ENCODE measurements at regions not wholly inside any gene's neighbourhood (a gene's known extent, or its start where the extent isn't known, plus 50 kb on each side); places are given as distances from the start of the nearest gene placed in this dataset.
"Not testable (repeated sequence)": the region's sequence is repeated elsewhere in the genome, so short reads cannot be mapped to it uniquely, and the experiment has no call there.

DNA sequence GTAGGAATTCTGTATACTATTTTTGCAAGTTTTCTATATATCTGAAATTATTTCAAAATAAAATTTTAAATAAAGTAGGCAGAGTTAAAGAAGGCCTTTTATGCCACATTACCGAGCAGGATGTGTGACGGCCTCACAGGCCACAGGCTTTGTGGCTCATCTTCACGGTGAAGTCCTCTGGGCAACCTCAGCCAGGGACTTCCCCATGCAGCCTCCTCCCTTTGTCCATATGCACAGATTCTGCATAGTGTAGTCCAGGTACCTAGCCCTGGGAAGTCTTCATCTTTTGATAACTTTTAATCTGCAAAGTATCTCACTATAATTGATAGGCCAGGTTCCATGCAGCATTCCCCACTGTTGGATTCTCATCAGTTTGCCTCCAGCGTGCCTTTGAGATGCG lies 62.8 kb downstream of the ARHGAP11B start:
- H3K27ac ChIP-seq (ENCODE audit: low read depth, low read length); H3K36me3 Mint-ChIP-seq (ENCODE audit: low read depth, unreplicated experiment); H3K9ac ChIP-seq (ENCODE audit: low read length); H3K9me3 Mint-ChIP-seq (ENCODE audit: unreplicated experiment); H3K27ac Mint-ChIP-seq (ENCODE audit: unreplicated experiment); H3K4me2 ChIP-seq (ENCODE audit: low read length); H3K79me2 ChIP-seq (ENCODE audit: insufficient read depth, low read length); H2AFZ ChIP-seq (ENCODE audit: low read depth, low read length); H3K27me3 Mint-ChIP-seq (ENCODE audit: low read depth, unreplicated experiment); H4K20me1 ChIP-seq (ENCODE audit: insufficient read depth, low read length); DNase-seq (ENCODE audit: low read depth); H3K9me3 ChIP-seq (ENCODE audit: insufficient read depth, low read depth, low read length); FAIRE-seq; H3K4me1 ChIP-seq (ENCODE audit: insufficient read depth, low read length); H3K4me3 Mint-ChIP-seq (ENCODE audit: unreplicated experiment); H3K36me3 ChIP-seq (ENCODE audit: insufficient read depth, low read length); H3K27me3 ChIP-seq (ENCODE audit: insufficient read depth, low read length); H3K4me1 Mint-ChIP-seq (ENCODE audit: low read depth, unreplicated experiment); H3K4me3 ChIP-seq (ENCODE audit: insufficient read depth, low read depth, low read length): not testable (repeated sequence)

DNA sequence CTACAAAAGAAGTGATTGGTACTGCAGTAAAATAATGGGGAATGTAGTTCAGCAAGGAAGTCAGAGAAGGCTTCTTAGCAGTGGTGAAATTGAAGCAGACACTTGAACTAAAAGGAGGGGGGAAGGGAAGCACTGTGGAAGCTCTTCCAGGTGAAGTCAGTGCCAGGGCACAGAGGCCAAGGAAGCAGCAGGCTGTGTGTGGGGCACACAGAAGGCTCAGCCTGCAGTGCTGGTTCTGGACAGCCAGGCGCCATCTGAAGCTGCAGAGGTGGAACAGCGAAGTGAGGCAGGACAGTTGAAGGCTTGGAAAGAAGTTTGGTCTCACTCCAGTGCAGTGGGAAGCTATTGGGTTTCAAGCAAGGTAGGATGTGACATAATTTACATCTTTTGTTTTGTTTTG lies 64.2 kb downstream of the ARHGAP11B start:
- H3K79me2 ChIP-seq (ENCODE audit: insufficient read depth, low read length); H3K4me3 ChIP-seq (ENCODE audit: insufficient read depth, low read depth, low read length); H3K27ac Mint-ChIP-seq (ENCODE audit: unreplicated experiment); H3K9me3 ChIP-seq (ENCODE audit: insufficient read depth, low read depth, low read length); DNase-seq (ENCODE audit: low read depth); H3K4me1 Mint-ChIP-seq (ENCODE audit: low read depth, unreplicated experiment); H3K27ac ChIP-seq (ENCODE audit: low read depth, low read length); H3K4me3 Mint-ChIP-seq (ENCODE audit: unreplicated experiment); H4K20me1 ChIP-seq (ENCODE audit: insufficient read depth, low read length); H3K27me3 ChIP-seq (ENCODE audit: insufficient read depth, low read length); H3K4me2 ChIP-seq (ENCODE audit: low read length); H3K36me3 ChIP-seq (ENCODE audit: insufficient read depth, low read length); H2AFZ ChIP-seq (ENCODE audit: low read depth, low read length); H3K9ac ChIP-seq (ENCODE audit: low read length); H3K36me3 Mint-ChIP-seq (ENCODE audit: low read depth, unreplicated experiment); H3K27me3 Mint-ChIP-seq (ENCODE audit: low read depth, unreplicated experiment); H3K9me3 Mint-ChIP-seq (ENCODE audit: unreplicated experiment); FAIRE-seq; H3K4me1 ChIP-seq (ENCODE audit: insufficient read depth, low read length): not testable (repeated sequence)

DNA sequence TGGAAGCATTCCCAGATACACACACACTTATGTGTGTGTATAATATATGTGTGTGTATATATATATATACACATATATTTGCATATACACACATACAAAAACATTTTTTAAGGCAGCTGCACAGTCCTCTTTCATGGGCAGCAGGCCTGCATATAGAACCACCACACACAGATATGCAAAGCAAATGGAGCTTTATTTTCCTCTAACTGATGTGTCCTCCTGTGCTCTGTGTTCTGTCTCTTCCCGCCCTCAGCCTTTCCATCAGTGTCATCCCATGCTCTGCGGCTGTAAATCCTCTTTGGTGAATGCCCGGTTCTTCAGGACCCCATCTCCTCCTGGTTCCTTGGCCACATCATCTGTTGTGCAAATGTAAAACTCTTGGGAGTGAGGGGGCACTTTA lies 69.9 kb downstream of the ARHGAP11B start:
- not testable (repeated sequence) for H3K36me3 Mint-ChIP-seq (ENCODE audit: low read depth, unreplicated experiment); H3K27me3 ChIP-seq (ENCODE audit: insufficient read depth, low read length); H3K9ac ChIP-seq (ENCODE audit: low read length); H3K79me2 ChIP-seq (ENCODE audit: insufficient read depth, low read length); H3K27me3 Mint-ChIP-seq (ENCODE audit: low read depth, unreplicated experiment); H3K4me3 Mint-ChIP-seq (ENCODE audit: unreplicated experiment); H3K9me3 ChIP-seq (ENCODE audit: insufficient read depth, low read depth, low read length); H2AFZ ChIP-seq (ENCODE audit: low read depth, low read length); DNase-seq (ENCODE audit: low read depth); FAIRE-seq; H4K20me1 ChIP-seq (ENCODE audit: insufficient read depth, low read length); H3K9me3 Mint-ChIP-seq (ENCODE audit: unreplicated experiment); H3K4me2 ChIP-seq (ENCODE audit: low read length); H3K36me3 ChIP-seq (ENCODE audit: insufficient read depth, low read length); H3K4me1 ChIP-seq (ENCODE audit: insufficient read depth, low read length); H3K4me1 Mint-ChIP-seq (ENCODE audit: low read depth, unreplicated experiment); H3K27ac Mint-ChIP-seq (ENCODE audit: unreplicated experiment); H3K4me3 ChIP-seq (ENCODE audit: insufficient read depth, low read depth, low read length); H3K27ac ChIP-seq (ENCODE audit: low read depth, low read length)

DNA sequence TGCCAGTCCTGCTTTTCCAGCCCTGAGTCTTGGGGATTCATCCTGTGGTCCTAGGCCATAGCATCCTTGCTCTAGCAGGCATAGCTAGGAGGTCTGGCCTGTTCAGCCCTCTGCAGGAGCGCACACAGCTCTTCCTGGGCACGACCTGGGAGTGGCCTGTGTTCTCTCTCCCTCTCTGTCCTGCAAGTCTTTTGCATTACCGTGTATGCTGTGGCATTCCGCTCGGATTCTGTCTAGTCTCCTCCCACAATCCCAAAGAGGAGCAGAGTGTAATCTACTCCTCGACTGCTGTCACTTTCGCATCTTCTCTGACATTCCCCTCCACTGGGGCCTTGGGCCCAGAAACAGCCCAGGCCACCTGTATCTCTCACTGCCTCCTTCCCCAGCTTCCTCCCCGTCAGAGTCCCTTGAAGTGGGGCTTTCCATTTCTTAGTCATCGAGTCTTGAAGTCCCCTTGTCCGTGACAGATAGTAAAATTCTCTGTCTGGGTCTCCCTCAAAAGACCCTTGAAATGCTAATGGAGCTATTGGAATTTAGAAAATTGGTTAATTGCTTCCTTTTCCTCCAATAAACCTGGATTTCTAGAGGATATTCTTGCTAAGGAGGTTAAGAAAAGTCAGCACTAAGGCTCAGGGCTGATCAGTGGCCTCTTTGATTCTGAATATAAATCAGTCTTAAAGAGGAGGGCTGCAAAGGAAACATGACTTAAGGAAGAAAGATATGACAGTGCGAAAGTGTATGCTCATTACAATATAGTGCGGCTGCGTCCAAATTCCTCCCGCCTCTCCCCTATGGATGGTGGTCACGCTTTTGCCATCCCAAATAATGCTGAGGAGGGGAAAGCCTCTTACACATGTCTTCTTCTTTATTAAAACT lies 70.7 kb downstream of the ARHGAP11B start:
- not testable (repeated sequence) for H3K4me3 Mint-ChIP-seq (ENCODE audit: unreplicated experiment); H3K9me3 ChIP-seq (ENCODE audit: insufficient read depth, low read depth, low read length); H3K9ac ChIP-seq (ENCODE audit: low read length); H3K27me3 Mint-ChIP-seq (ENCODE audit: low read depth, unreplicated experiment); H3K27me3 ChIP-seq (ENCODE audit: insufficient read depth, low read length); H2AFZ ChIP-seq (ENCODE audit: low read depth, low read length); FAIRE-seq; H3K4me1 Mint-ChIP-seq (ENCODE audit: low read depth, unreplicated experiment); H3K4me3 ChIP-seq (ENCODE audit: insufficient read depth, low read depth, low read length); H3K4me1 ChIP-seq (ENCODE audit: insufficient read depth, low read length); H3K9me3 Mint-ChIP-seq (ENCODE audit: unreplicated experiment); H3K36me3 Mint-ChIP-seq (ENCODE audit: low read depth, unreplicated experiment); H3K4me2 ChIP-seq (ENCODE audit: low read length); H3K36me3 ChIP-seq (ENCODE audit: insufficient read depth, low read length); H3K27ac ChIP-seq (ENCODE audit: low read depth, low read length); H3K27ac Mint-ChIP-seq (ENCODE audit: unreplicated experiment); H3K79me2 ChIP-seq (ENCODE audit: insufficient read depth, low read length); H4K20me1 ChIP-seq (ENCODE audit: insufficient read depth, low read length); DNase-seq (ENCODE audit: low read depth)

DNA sequence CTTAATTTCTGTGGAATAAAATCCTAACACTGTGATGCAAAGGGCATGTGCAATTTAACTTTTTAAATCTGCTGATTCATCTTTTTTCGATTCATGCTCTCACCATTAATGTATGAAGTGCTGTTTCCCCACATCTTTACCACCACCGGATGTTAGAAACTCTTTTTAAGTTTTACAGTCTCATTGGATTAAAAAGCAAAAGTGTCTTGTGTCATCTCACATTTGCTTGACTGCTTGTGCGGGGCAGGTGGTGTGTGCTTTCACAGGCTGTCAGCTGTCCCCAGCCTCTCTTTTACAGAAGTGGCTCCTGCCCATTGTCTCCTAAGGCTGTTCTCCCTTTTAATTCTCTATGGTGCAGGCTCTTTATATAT lies 71.4 kb downstream of the ARHGAP11B start:
- H3K79me2 ChIP-seq (ENCODE audit: insufficient read depth, low read length); H3K4me1 Mint-ChIP-seq (ENCODE audit: low read depth, unreplicated experiment); H3K27me3 ChIP-seq (ENCODE audit: insufficient read depth, low read length); H3K36me3 ChIP-seq (ENCODE audit: insufficient read depth, low read length); H3K9me3 Mint-ChIP-seq (ENCODE audit: unreplicated experiment); H3K4me3 ChIP-seq (ENCODE audit: insufficient read depth, low read depth, low read length); H3K9ac ChIP-seq (ENCODE audit: low read length); H4K20me1 ChIP-seq (ENCODE audit: insufficient read depth, low read length); H3K27ac ChIP-seq (ENCODE audit: low read depth, low read length); H3K4me3 Mint-ChIP-seq (ENCODE audit: unreplicated experiment); FAIRE-seq; H2AFZ ChIP-seq (ENCODE audit: low read depth, low read length); H3K4me1 ChIP-seq (ENCODE audit: insufficient read depth, low read length); H3K9me3 ChIP-seq (ENCODE audit: insufficient read depth, low read depth, low read length); H3K4me2 ChIP-seq (ENCODE audit: low read length); H3K27me3 Mint-ChIP-seq (ENCODE audit: low read depth, unreplicated experiment); H3K27ac Mint-ChIP-seq (ENCODE audit: unreplicated experiment); H3K36me3 Mint-ChIP-seq (ENCODE audit: low read depth, unreplicated experiment); DNase-seq (ENCODE audit: low read depth): not testable (repeated sequence)

DNA sequence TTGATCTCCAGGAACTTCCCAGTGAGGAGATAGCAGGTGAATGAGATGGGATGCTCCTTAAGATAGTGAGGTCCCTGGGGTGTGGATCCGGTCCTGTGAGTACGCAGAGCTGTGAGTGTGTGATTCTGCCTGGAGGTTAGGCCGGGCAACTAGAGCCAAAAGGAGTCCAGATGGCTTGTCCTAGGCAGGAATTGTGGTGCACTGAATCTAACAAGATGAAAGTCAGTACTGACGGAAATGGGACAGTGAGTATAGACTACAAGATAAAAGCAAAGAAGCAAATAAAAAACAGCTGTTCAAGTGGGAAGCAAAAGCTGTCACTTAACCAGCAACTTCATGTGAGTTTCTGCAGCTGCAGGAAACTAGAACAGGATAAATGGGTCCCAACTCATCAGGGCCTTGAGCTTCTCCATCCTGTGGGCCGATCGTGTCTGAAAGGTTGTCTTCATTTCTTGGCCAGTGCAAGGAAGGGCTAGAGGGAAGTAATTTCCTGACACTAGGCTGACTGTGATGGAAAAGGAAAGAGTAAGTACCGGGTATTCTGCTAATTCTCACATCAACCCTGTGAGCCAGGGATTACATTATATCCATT lies 74.2 kb downstream of the ARHGAP11B start:
- H3K9ac ChIP-seq (ENCODE audit: low read length); H3K9me3 ChIP-seq (ENCODE audit: insufficient read depth, low read depth, low read length); H3K27me3 ChIP-seq (ENCODE audit: insufficient read depth, low read length); DNase-seq (ENCODE audit: low read depth); H2AFZ ChIP-seq (ENCODE audit: low read depth, low read length); H3K36me3 Mint-ChIP-seq (ENCODE audit: low read depth, unreplicated experiment); H3K4me3 ChIP-seq (ENCODE audit: insufficient read depth, low read depth, low read length); H3K4me3 Mint-ChIP-seq (ENCODE audit: unreplicated experiment); H3K27ac Mint-ChIP-seq (ENCODE audit: unreplicated experiment); H3K27me3 Mint-ChIP-seq (ENCODE audit: low read depth, unreplicated experiment); H3K9me3 Mint-ChIP-seq (ENCODE audit: unreplicated experiment); H3K4me1 Mint-ChIP-seq (ENCODE audit: low read depth, unreplicated experiment); H3K4me1 ChIP-seq (ENCODE audit: insufficient read depth, low read length); H3K27ac ChIP-seq (ENCODE audit: low read depth, low read length); H3K36me3 ChIP-seq (ENCODE audit: insufficient read depth, low read length); FAIRE-seq; H4K20me1 ChIP-seq (ENCODE audit: insufficient read depth, low read length); H3K79me2 ChIP-seq (ENCODE audit: insufficient read depth, low read length); H3K4me2 ChIP-seq (ENCODE audit: low read length): not testable (repeated sequence)
